Aorta (tissue), 5 donors: ENCODE measurements at regions not wholly inside any gene's neighbourhood (a gene's known extent, or its start where the extent isn't known, plus 50 kb on each side); places are given as distances from the start of the nearest gene placed in this dataset.

ENCODE experiments used
- ATAC-seq: fragments of 200-7000 bp; cut with Tn5 transposase; one replicate; pipeline ENCODE4 v1.9.1; 2022; ENCODE audit warnings: moderate library complexity; ENCODE audit not compliant: low FRiP score
- DNase-seq, 2 donors: peaks; one replicate each; pipeline ENCODE4 v3.0.0-alpha.2; 2020
- H3K27ac ChIP-seq, 2 donors: one replicate each; pipeline ENCODE4 v1.5.1; 2013; ENCODE audit warnings: low read length in 2 of 2, mild to moderate bottlenecking in 2 of 2, moderate library complexity in 2 of 2, control low read depth in 1 of 2, inconsistent platforms in 1 of 2, low read depth in 1 of 2
- H3K27me3 ChIP-seq, 2 donors: one replicate each; pipeline ENCODE4 v1.6.1; 2013; ENCODE audit warnings: control low read depth in 1 of 2, low read length in 1 of 2, mild to moderate bottlenecking in 1 of 2, moderate library complexity in 1 of 2; ENCODE audit not compliant: insufficient read depth in 2 of 2, control insufficient read depth in 1 of 2
- H3K36me3 ChIP-seq, 2 donors: one replicate each; pipeline ENCODE4 v1.6.1; 2013; ENCODE audit warnings: control low read depth in 1 of 2, low read length in 1 of 2, mild to moderate bottlenecking in 1 of 2; ENCODE audit not compliant: insufficient read depth in 2 of 2, control insufficient read depth in 1 of 2
- H3K4me1 ChIP-seq, 2 donors: one replicate each; pipeline ENCODE4 v1.6.1; 2013; ENCODE audit warnings: low read length in 2 of 2, control low read depth in 1 of 2, mild to moderate bottlenecking in 1 of 2, moderate library complexity in 1 of 2; ENCODE audit not compliant: insufficient read depth in 2 of 2, control insufficient read depth in 1 of 2
- H3K4me3 ChIP-seq, 2 donors: one replicate each; pipeline ENCODE4 v1.5.1; 2013; ENCODE audit warnings: low read length in 2 of 2, control low read depth in 1 of 2, mild to moderate bottlenecking in 1 of 2
- H3K9me3 ChIP-seq: one replicate; pipeline ENCODE4 v1.6.1; 2013; ENCODE audit warnings: mild to moderate bottlenecking, low read length; ENCODE audit not compliant: control insufficient read depth
- WGBS, 2 donors: extraction: QIAGEN DNeasy Blood & Tissue Kit; methylation state at CpG; one replicate each; pipeline ENCODE4 v1.1.7; 2013; 5-methylcytosine and 5-hydroxymethylcytosine counted together
- intact Hi-C, 2 donors: fragments of 100-400 bp; cut with DNase I; formaldehyde crosslinking; loops; one replicate each; pipeline versions ENCODE4 v1.14.2 to v1.15.0; 2022
- donor health status: healthy with polysubstance abuse.
- donor health status: Bipolar disorder and iron deficiency.
- donor health status: DM: no; HTN: no; CAD: no.
- donor health status: DM: no; HTN: no; CAD: no.
- donor health status: DM: yes; HTN: yes; CAD: no.

- WGBS, 2 donors, result 16 to 32% methylated on average over 2 of the region's 2 CpGs
- intact Hi-C loops, result no loop called here
- DNase-seq (no peak), ATAC-seq (no peak)
- Histone ChIP-seq H3K27me3 (no peaks in the 10 kb centered on the region), H3K36me3 (no peaks in the 10 kb centered on the region), H3K4me1 (no peaks in the 10 kb centered on the region), H3K4me3 (no peak overlapping the region), H3K27ac (no peak overlapping the region), H3K9me3 (no peaks in the 10 kb centered on the region)
Measured at GRCh38 chr3:76753599-76753998, 286.3 kb upstream of the ROBO2 start.

- no peak overlapping the region for H3K4me3 ChIP-seq
- DNase-seq, result no peak
- H3K27ac ChIP-seq, result no peak overlapping the region
- intact Hi-C loops, result no loop called here
- H3K9me3 ChIP-seq, result no peaks in the 10 kb centered on the region
- no peaks in the 10 kb centered on the region for H3K36me3 ChIP-seq
- H3K27me3 ChIP-seq, result no peaks in the 10 kb centered on the region
- H3K4me1 ChIP-seq, result no peaks in the 10 kb centered on the region
- WGBS, 2 donors, result 87 to 89% methylated on average over 5 of the region's 5 CpGs
- no peak for ATAC-seq
Measured at GRCh38 chr3:76754247-76754646, 285.7 kb upstream of the ROBO2 start.

- intact Hi-C loops, result no loop called here
- H3K27ac ChIP-seq, result no peak overlapping the region
- 69 to 77% methylated on average over 8 of the region's 8 CpGs for WGBS, 2 donors
Measured at GRCh38 chr3:76756577-76756976, 283.3 kb upstream of the ROBO2 start.

GRCh38 chr3:76760336-76760735, 279.6 kb upstream of the ROBO2 start:
- Histone ChIP-seq H3K9me3 (peaks cover under 1% of the 10 kb centered on the region), H3K4me1 (no peaks in the 10 kb centered on the region), H3K36me3 (no peaks in the 10 kb centered on the region), H3K27ac (no peak overlapping the region), H3K4me3 (no peak overlapping the region), H3K27me3 (no peaks in the 10 kb centered on the region)
- DNase-seq (no peak), ATAC-seq (no peak)
- intact Hi-C loops, result no loop called here
- 94 to 95% methylated on average over 3 of the region's 3 CpGs for WGBS, 2 donors

More at GRCh38 chr3:76756577-76756976, 283.3 kb upstream of the ROBO2 start:
- Histone ChIP-seq H3K27me3 (no peaks in the 10 kb centered on the region), H3K36me3 (no peaks in the 10 kb centered on the region), H3K4me1 (no peaks in the 10 kb centered on the region), H3K9me3 (no peaks in the 10 kb centered on the region), H3K4me3 (no peak overlapping the region)
- no peak for ATAC-seq
- no peak for DNase-seq

- Histone ChIP-seq H3K27ac (no peak overlapping the region), H3K27me3 (no peaks in the 10 kb centered on the region), H3K4me1 (no peaks in the 10 kb centered on the region), H3K9me3 (peaks cover 2% of the 10 kb centered on the region), H3K36me3 (no peaks in the 10 kb centered on the region), H3K4me3 (no peak overlapping the region)
- WGBS, 2 donors, result 72 to 76% methylated on average over 5 of the region's 5 CpGs
- DNase-seq, result no peak
- intact Hi-C loops, result no loop called here
- ATAC-seq, result no peak
Measured at GRCh38 chr3:76765511-76765910, 274.4 kb upstream of the ROBO2 start.

- no peak for DNase-seq
- H3K27me3 ChIP-seq, result no peaks in the 10 kb centered on the region
- ATAC-seq, result no peak
- H3K27ac ChIP-seq, result no peak overlapping the region
- intact Hi-C loops, result no loop called here
- 85 to 87% methylated on average over 4 of the region's 4 CpGs for WGBS, 2 donors
- H3K36me3 ChIP-seq, result no peaks in the 10 kb centered on the region
- no peak overlapping the region for H3K4me3 ChIP-seq
- no peaks in the 10 kb centered on the region for H3K4me1 ChIP-seq
- H3K9me3 ChIP-seq, result peaks cover 2% of the 10 kb centered on the region
Measured at GRCh38 chr3:76768912-76769311, 271.0 kb upstream of the ROBO2 start.

- no peak for DNase-seq
- no peaks in the 10 kb centered on the region for H3K9me3 ChIP-seq
- no peak overlapping the region for H3K27ac ChIP-seq
- H3K36me3 ChIP-seq, result no peaks in the 10 kb centered on the region
- ATAC-seq, result no peak
- intact Hi-C loops, result no loop called here
- no peaks in the 10 kb centered on the region for H3K27me3 ChIP-seq
- 63 to 66% methylated on average over 3 of the region's 3 CpGs for WGBS, 2 donors
- no peaks in the 10 kb centered on the region for H3K4me1 ChIP-seq
- no peak overlapping the region for H3K4me3 ChIP-seq
Measured at GRCh38 chr3:76776927-76777326, 263.0 kb upstream of the ROBO2 start.

- H3K4me3 ChIP-seq, result no peak overlapping the region
- no peaks in the 10 kb centered on the region for H3K36me3 ChIP-seq
- no peak overlapping the region for H3K27ac ChIP-seq
- intact Hi-C loops, result no loop called here
- no peaks in the 10 kb centered on the region for H3K9me3 ChIP-seq
- no peak for DNase-seq
- no peaks in the 10 kb centered on the region for H3K4me1 ChIP-seq
- ATAC-seq, result no peak
- H3K27me3 ChIP-seq, result no peaks in the 10 kb centered on the region
Measured at GRCh38 chr3:76788206-76788605, 251.7 kb upstream of the ROBO2 start.

GRCh38 chr3:76789237-76789636, 250.7 kb upstream of the ROBO2 start:
- intact Hi-C loops, result no loop called here
- ATAC-seq (no peak), DNase-seq (no peak)
- Histone ChIP-seq H3K27ac (no peak overlapping the region), H3K9me3 (no peaks in the 10 kb centered on the region), H3K36me3 (no peaks in the 10 kb centered on the region), H3K4me1 (no peaks in the 10 kb centered on the region), H3K27me3 (no peaks in the 10 kb centered on the region), H3K4me3 (no peak overlapping the region)
- 77 to 86% methylated on average over 4 of the region's 4 CpGs for WGBS, 2 donors
